Erythroblast (primary cell): ENCODE measurements at regions not wholly inside any gene's neighbourhood (a gene's known extent, or its start where the extent isn't known, plus 50 kb on each side); places are given as distances from the start of the nearest gene placed in this dataset.

Experiments
- GATA1 ChIP-seq: IDR thresholded peaks from 2 replicates; pipeline ENCODE4 v1.6.1; 2011; ENCODE audit warnings: low read depth, mild to moderate bottlenecking, control low read depth, low read length, moderate library complexity
- POLR2A ChIP-seq: IDR thresholded peaks from 2 replicates; pipeline ENCODE4 v1.6.1; 2011; ENCODE audit warnings: mild to moderate bottlenecking, low read length

DNA sequence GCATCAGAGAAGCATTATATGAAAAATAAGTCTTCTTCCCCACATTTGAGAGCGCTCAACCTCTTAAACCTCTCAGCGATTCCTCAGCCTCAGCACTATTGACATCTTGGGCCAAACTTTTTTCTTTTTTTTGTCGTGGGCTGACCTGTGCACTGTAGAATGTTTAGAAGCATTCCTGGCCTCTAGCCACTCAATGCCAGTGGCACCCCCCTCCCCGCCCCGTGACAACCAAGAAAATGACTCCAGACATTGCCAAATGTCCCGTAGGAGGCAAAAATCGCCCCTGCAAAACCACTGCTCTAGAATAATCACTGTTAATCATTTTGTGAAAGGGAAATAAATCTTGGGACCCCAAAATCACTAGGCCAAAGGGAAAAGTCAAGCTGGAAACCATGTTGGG is 129.1 kb upstream of the BOD1 start:
- TF ChIP-seq POLR2A (no peak), GATA1 (no peak)
